GM23338 (cell line): ENCODE measurements at regions not wholly inside any gene's neighbourhood (a gene's known extent, or its start where the extent isn't known, plus 50 kb on each side); places are given as distances from the start of the nearest gene placed in this dataset.

Experiments used
- CREB1 ChIP-seq: fragments of 250-450 bp; sonication (Bioruptor Pico); IDR thresholded peaks from 2 replicates; pipeline ENCODE4 v1.5.0; 2020; ENCODE audit warnings: low read depth, mild to moderate bottlenecking, moderate library complexity
- CTCF ChIP-seq, 2 experiments: fragments of 200-600 bp in 1 of 2; sonication (generic) in 1 of 2; conservative IDR thresholded peaks; 2 replicates each; pipeline versions ENCODE4 v1.5.1 to v1.6.1; 2016 to 2017; ENCODE audit warnings: antibody characterized with exemption in 2 of 2, low read depth in 2 of 2, mild to moderate bottlenecking in 2 of 2, moderate library complexity in 1 of 2
- EZH2 ChIP-seq: fragments of 200-600 bp; sonication (generic); IDR thresholded peaks from one replicate; pipeline ENCODE4 v1.8.0; 2017; ENCODE audit warnings: antibody characterized with exemption, mild to moderate bottlenecking, low read depth; ENCODE audit not compliant: unreplicated experiment
- ZNF114 ChIP-seq: fragments of 250-450 bp; sonication (Bioruptor Pico); IDR thresholded peaks from 2 replicates; pipeline ENCODE4 v1.5.0; 2020; ENCODE audit warnings: mild to moderate bottlenecking, moderate library complexity

GRCh38 chr2:164127971-164128527 lies 392.2 kb upstream of the FIGN start:
- no peak for TF ChIP-seq CREB1
- no peak for TF ChIP-seq CTCF (conservative IDR thresholded peaks at IDR 0.05; ENCODE audit: low read depth in 2 of 2)
- no peak for TF ChIP-seq EZH2
- TF ChIP-seq ZNF114 (CRISPR knock-in tag): no peak
